HCT116 (cell line): ENCODE measurements at regions not wholly inside any gene's neighbourhood (a gene's known extent, or its start where the extent isn't known, plus 50 kb on each side); places are given as distances from the start of the nearest gene placed in this dataset.

ENCODE experiments used
- ATAC-seq: fragments of 200-7000 bp; cut with Tn5 transposase; 2 replicates; pipeline ENCODE4 v1.9.1; 2020; ENCODE audit warnings: mild to moderate bottlenecking, moderate library complexity
- BruUV-seq: library from RNA; stranded (reverse); fragments of 400-500 nt; replicated peaks from 2 replicates; lab custom pipeline; 2021; lab: Mats Ljungman, UMichigan
- CTCF ChIA-PET: fragments of 300-600 bp; sonication (Branson Sonifier 250); formaldehyde crosslinking; loops from one replicate; lab custom pipeline; 2021; ENCODE audit warnings: antibody characterized with exemption; lab: Charles Lee
- POLR2A ChIA-PET: fragments of 300-600, 350-600 bp; sonication (Branson Sonifier 250); formaldehyde crosslinking; loops from one replicate; lab custom pipeline; 2021; ENCODE audit warnings: antibody characterized with exemption; lab: Charles Lee
- RAD21 ChIA-PET, 2 experiments: fragments of 300-600 bp; sonication (Branson Sonifier 250); formaldehyde crosslinking; loops; one replicate each; lab custom pipeline; 2023; ENCODE audit warnings: low total read pairs in 2 of 2; ENCODE audit not compliant: uncharacterized antibody in 2 of 2, unreplicated experiment in 2 of 2, low non-redundant PET in 1 of 2; lab: Charles Lee
- DNase-seq: peaks from one replicate; pipeline ENCODE4 v3.0.0-alpha.2; 2010; ENCODE audit warnings: low read depth, low spot score
- H2AFZ ChIP-seq: fragments of 200-600 bp; shearing (Covaris generic), sonication (generic); 2 replicates; pipeline ENCODE4 v1.6.1; 2017; ENCODE audit warnings: low read depth, mixed run types, mixed read lengths, antibody characterized with exemption, low read length; ENCODE audit not compliant: poor library complexity, severe bottlenecking
- H3K27ac ChIP-seq: 2 replicates; pipeline ENCODE4 v1.5.1; 2012; ENCODE audit warnings: low read depth, low read length
- H3K27me3 ChIP-seq: fragments of 200-600 bp; sonication (generic); 2 replicates; pipeline ENCODE4 v1.6.1; 2016; ENCODE audit warnings: mixed run types, low read length, mixed read lengths; ENCODE audit not compliant: insufficient read depth
- H3K36me3 ChIP-seq, 2 experiments: fragments of 200-500 bp in 1 of 2; fragments of 200-600 bp in 1 of 2; sonication (Bioruptor generic) in 1 of 2; sonication (generic) in 1 of 2; 2 replicates each; pipeline versions ENCODE4 v1.5.1 to v1.6.1; 2014 to 2016; ENCODE audit warnings: low read length in 2 of 2, inconsistent platforms in 1 of 2, mixed read lengths in 1 of 2, mixed run types in 1 of 2; ENCODE audit not compliant: insufficient read depth in 2 of 2, control insufficient read depth in 1 of 2
- H3K4me1 ChIP-seq, 2 experiments: fragments of 200-600 bp in 1 of 2; sonication (generic) in 1 of 2; 2 replicates each; pipeline versions ENCODE4 v1.5.1 to v1.6.1; 2012 to 2017; ENCODE audit warnings: low read length in 2 of 2, inconsistent platforms in 1 of 2, mild to moderate bottlenecking in 1 of 2, mixed read lengths in 1 of 2, mixed run types in 1 of 2, moderate library complexity in 1 of 2; ENCODE audit not compliant: insufficient read depth in 2 of 2, control insufficient read depth in 1 of 2
- H3K4me2 ChIP-seq: fragments of 200-600 bp; sonication (generic); 2 replicates; pipeline ENCODE4 v1.6.1; 2017; ENCODE audit warnings: mixed run types, low read length, mixed read lengths
- H3K4me3 ChIP-seq, 2 experiments: fragments of 200-600 bp in 1 of 2; sonication (generic) in 1 of 2; replicated peaks in 1 of 2; 2 replicates each; pipeline ENCODE4 v1.5.1; 2011 to 2016; ENCODE audit warnings: low read length in 2 of 2, control low read depth in 1 of 2, low read depth in 1 of 2, mild to moderate bottlenecking in 1 of 2, mixed read lengths in 1 of 2, mixed run types in 1 of 2
- H3K79me2 ChIP-seq: fragments of 200-600 bp; sonication (generic); 2 replicates; pipeline ENCODE4 v1.6.1; 2017; ENCODE audit warnings: mild to moderate bottlenecking, mixed run types, low read length, moderate library complexity, mixed read lengths; ENCODE audit not compliant: insufficient read depth
- H3K9ac ChIP-seq: fragments of 200-600 bp; sonication (generic); 2 replicates; pipeline ENCODE4 v1.6.1; 2016; ENCODE audit warnings: low read length, mixed read lengths
- H3K9me2 ChIP-seq: fragments of 200-600 bp; sonication (generic), shearing (Covaris generic); 2 replicates; pipeline ENCODE4 v1.6.1; 2017; ENCODE audit warnings: mixed run types, mild to moderate bottlenecking, moderate library complexity; ENCODE audit not compliant: insufficient read depth
- H3K9me3 ChIP-seq, 2 experiments: fragments of 200-500 bp in 1 of 2; fragments of 200-600 bp in 1 of 2; sonication (Bioruptor generic) in 1 of 2; sonication (generic) in 1 of 2; 2 replicates each; pipeline ENCODE4 v1.6.1; 2014 to 2017; ENCODE audit warnings: low read length in 2 of 2, mixed read lengths in 2 of 2, inconsistent platforms in 1 of 2, low read depth in 1 of 2, mild to moderate bottlenecking in 1 of 2, mixed run types in 1 of 2, moderate library complexity in 1 of 2; ENCODE audit not compliant: control insufficient read depth in 1 of 2, insufficient read depth in 1 of 2
- H4K20me1 ChIP-seq: fragments of 200-600 bp; sonication (generic), shearing (Covaris generic); 2 replicates; pipeline ENCODE4 v1.6.1; 2017; ENCODE audit warnings: mixed run types, mild to moderate bottlenecking, moderate library complexity; ENCODE audit not compliant: insufficient read depth
- SP1 ChIP-seq: IDR thresholded peaks from 2 replicates; pipeline ENCODE4 v1.6.1; 2012; ENCODE audit warnings: low read depth
- YY1 ChIP-seq: IDR thresholded peaks from 2 replicates; pipeline ENCODE4 v1.6.1; 2011; ENCODE audit warnings: low read length, low read depth, moderate library complexity, mild to moderate bottlenecking; ENCODE audit not compliant: insufficient replicate concordance; ENCODE audit errors: extremely low read depth
- ZFX ChIP-seq: fragments of 450-650 bp; IDR thresholded peaks from 2 replicates; pipeline ENCODE4 v1.6.1; 2017
- intact Hi-C: fragments of 100-400 bp; cut with micrococcal nuclease; formaldehyde crosslinking; loops from 2 replicates; pipeline ENCODE4 v1.10.0; 2022
- TF ChIP-seq, protein P1 (sequence below): IDR thresholded peaks from 2 replicates; pipeline ENCODE4 v1.6.1; 2012

DNA sequence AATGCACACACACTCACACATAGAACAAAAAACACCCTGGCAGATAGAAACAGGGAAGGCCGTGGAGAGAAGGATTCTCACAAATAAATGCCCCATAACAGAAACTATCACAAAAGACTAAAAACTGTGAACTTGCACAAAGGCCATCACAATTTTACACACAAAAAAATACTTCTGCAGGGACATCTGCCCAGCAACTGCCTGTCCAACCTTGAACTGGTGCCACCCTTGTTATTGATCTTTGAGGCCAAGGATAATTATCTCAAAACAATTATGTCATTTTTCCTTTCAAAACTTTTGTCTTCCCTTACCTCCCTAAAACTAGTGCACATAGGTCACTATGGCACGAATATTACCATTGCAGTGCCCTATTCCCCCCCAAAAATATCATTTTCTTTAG is 143.8 kb upstream of the KCTD3 start:
- no peaks in the 10 kb centered on the region for H3K4me1 ChIP-seq
- DNase-seq (no peak), ATAC-seq (no peak)
- H3K9me3 ChIP-seq = no peaks in the 10 kb centered on the region
- no peak overlapping the region for H3K9ac ChIP-seq
- no peak overlapping the region for H3K27ac ChIP-seq
- H4K20me1 ChIP-seq = no peaks in the 10 kb centered on the region
- ChIA-PET CTCF (no interaction called here), RAD21 (no interaction called here), POLR2A (no interaction called here)
- H3K4me2 ChIP-seq = no peak overlapping the region
- no peak overlapping the region for H2AFZ ChIP-seq
- no peaks in the 10 kb centered on the region for H3K9me2 ChIP-seq
- H3K27me3 ChIP-seq = no peaks in the 10 kb centered on the region
- TF ChIP-seq, protein P1, sequence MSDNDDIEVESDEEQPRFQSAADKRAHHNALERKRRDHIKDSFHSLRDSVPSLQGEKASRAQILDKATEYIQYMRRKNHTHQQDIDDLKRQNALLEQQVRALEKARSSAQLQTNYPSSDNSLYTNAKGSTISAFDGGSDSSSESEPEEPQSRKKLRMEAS = no peak
- TF ChIP-seq YY1 = no peak
- intact Hi-C loops = no loop called here
- no TSS peak for BruUV-seq
- H3K4me3 ChIP-seq = no peak overlapping the region
- no peaks in the 10 kb centered on the region for H3K36me3 ChIP-seq
- no peaks in the 10 kb centered on the region for H3K79me2 ChIP-seq

DNA sequence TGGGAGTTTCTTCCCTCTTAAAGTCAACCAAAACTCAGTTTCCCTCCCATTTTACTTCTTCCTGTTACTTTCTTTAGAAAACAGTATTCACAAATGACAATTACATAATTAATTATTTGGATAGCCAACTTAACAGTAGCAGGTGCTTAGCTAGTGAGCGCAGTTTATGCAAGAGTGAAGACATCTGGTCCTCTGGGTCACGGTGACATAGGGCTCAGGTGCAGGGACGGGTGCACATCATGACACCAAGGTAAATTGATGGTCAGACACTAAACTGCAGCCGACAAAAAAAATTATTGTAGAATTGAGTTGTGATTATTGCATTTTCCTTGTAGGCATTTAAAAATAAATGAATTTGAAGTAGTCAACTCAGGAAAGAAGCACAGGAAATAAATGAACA is 142.0 kb upstream of the KCTD3 start:
- Histone ChIP-seq H3K4me2 (no peak overlapping the region), H3K9ac (no peak overlapping the region), H4K20me1 (no peaks in the 10 kb centered on the region), H3K27me3 (no peaks in the 10 kb centered on the region), H3K9me2 (no peaks in the 10 kb centered on the region), H3K4me1 (no peaks in the 10 kb centered on the region), H2AFZ (no peak overlapping the region), H3K36me3 (no peaks in the 10 kb centered on the region), H3K4me3 (no peak overlapping the region), H3K9me3 (no peaks in the 10 kb centered on the region), H3K27ac (no peak overlapping the region), H3K79me2 (no peaks in the 10 kb centered on the region)
- intact Hi-C loops = no loop called here
- no TSS peak for BruUV-seq
- ATAC-seq (no peak), DNase-seq (no peak)
- ChIA-PET CTCF (no interaction called here), POLR2A (no interaction called here), RAD21 (no interaction called here)
- no peak for TF ChIP-seq YY1
- no peak for TF ChIP-seq ZFX
- no peak for TF ChIP-seq SP1
- TF ChIP-seq, protein P1 = no peak
